Colon (tissue), 2 donors: ENCODE measurements at regions not wholly inside any gene's neighbourhood (a gene's known extent, or its start where the extent isn't known, plus 50 kb on each side); places are given as distances from the start of the nearest gene placed in this dataset.

ENCODE experiments used
- FAIRE-seq: peaks from 2 replicates; lab custom pipeline; 2012; peaks lifted over from hg19 to GRCh38; lab: Jason Lieb, UNC
- donor health status: control.
- donor health status: control.

- no peak for FAIRE-seq
Observed at GRCh38 chr15:36527235-36528162, 51.9 kb upstream of the CDIN1 start.

- no peak for FAIRE-seq
Observed at GRCh38 chr15:36529296-36530011, 50.0 kb upstream of the CDIN1 start.
